ENCODE measurements at regions not wholly inside any gene's neighbourhood (a gene's known extent, or its start where the extent isn't known, plus 50 kb on each side); places are given as distances from the start of the nearest gene placed in this dataset.

GRCh38 chr3:6504347-6504746 is 356.6 kb upstream of the GRM7 start:
- no peak for DNase-seq (ENCODE audit: low read depth in 2 of 2)

GRCh38 chr3:6504834-6505233 is 356.1 kb upstream of the GRM7 start:
- DNase-seq (ENCODE audit: low read depth in 2 of 2), result no peak

- no peak for DNase-seq (ENCODE audit: low read depth in 2 of 2)
These were observed 352.5 kb upstream of the GRM7 start for GRCh38 chr3:6508410-6508759.

- no peak for DNase-seq (ENCODE audit: low read depth in 2 of 2)
These were observed 351.3 kb upstream of the GRM7 start for GRCh38 chr3:6509576-6509975.

- DNase-seq (ENCODE audit: low read depth in 2 of 2), result no peak
These were observed 350.2 kb upstream of the GRM7 start for GRCh38 chr3:6510713-6511112.

- DNase-seq (ENCODE audit: low read depth in 2 of 2), result no peak
These were observed 348.6 kb upstream of the GRM7 start for GRCh38 chr3:6512172-6512800.

GRCh38 chr3:6516143-6516542 is 344.8 kb upstream of the GRM7 start:
- no peak for DNase-seq (ENCODE audit: low read depth in 2 of 2)

- no peak for DNase-seq (ENCODE audit: low read depth in 2 of 2)
These were observed 344.2 kb upstream of the GRM7 start for GRCh38 chr3:6516694-6517093.

- DNase-seq (ENCODE audit: low read depth in 2 of 2), result no peak
These were observed 342.1 kb upstream of the GRM7 start for GRCh38 chr3:6518709-6519345.

- DNase-seq (ENCODE audit: low read depth in 2 of 2), result no peak
These were observed 339.4 kb upstream of the GRM7 start for GRCh38 chr3:6521369-6522113.

GRCh38 chr3:6522191-6522590 is 338.7 kb upstream of the GRM7 start:
- no peak for DNase-seq (ENCODE audit: low read depth in 2 of 2)

- DNase-seq (ENCODE audit: low read depth in 2 of 2), result no peak
These were observed 337.9 kb upstream of the GRM7 start for GRCh38 chr3:6523043-6523442.

GRCh38 chr3:6524479-6524878 is 336.4 kb upstream of the GRM7 start:
- DNase-seq (ENCODE audit: low read depth in 2 of 2), result no peak

GRCh38 chr3:6526321-6526720 is 334.6 kb upstream of the GRM7 start:
- no peak for DNase-seq (ENCODE audit: low read depth in 2 of 2)

GRCh38 chr3:6526861-6527260 is 334.1 kb upstream of the GRM7 start:
- DNase-seq (ENCODE audit: low read depth in 2 of 2), result no peak

GRCh38 chr3:6528951-6529350 is 332.0 kb upstream of the GRM7 start:
- no peak for DNase-seq (ENCODE audit: low read depth in 2 of 2)

GRCh38 chr3:6531153-6531552 is 329.8 kb upstream of the GRM7 start:
- no peak for DNase-seq (ENCODE audit: low read depth in 2 of 2)

- no peak for DNase-seq (ENCODE audit: low read depth in 2 of 2)
These were observed 328.8 kb upstream of the GRM7 start for GRCh38 chr3:6532101-6532500.

- no peak for DNase-seq (ENCODE audit: low read depth in 2 of 2)
These were observed 319.9 kb upstream of the GRM7 start for GRCh38 chr3:6540981-6541380.

GRCh38 chr3:6542795-6543194 is 318.1 kb upstream of the GRM7 start:
- DNase-seq (ENCODE audit: low read depth in 2 of 2), result no peak

- no peak for DNase-seq (ENCODE audit: low read depth in 2 of 2)
These were observed 311.6 kb upstream of the GRM7 start for GRCh38 chr3:6549296-6549695.

GRCh38 chr3:6551165-6551564 is 309.8 kb upstream of the GRM7 start:
- no peak for DNase-seq (ENCODE audit: low read depth in 2 of 2)

GRCh38 chr3:6560259-6560658 is 300.7 kb upstream of the GRM7 start:
- DNase-seq (ENCODE audit: low read depth in 2 of 2), result no peak

Measured in stimulated activated CD8-positive, alpha-beta memory T cell treated with anti-CD3 and anti-CD28 coated beads, Interleukin-7, amount 100 ng/mL, for 1 hour (primary cell).